HG02970 (cell line): ENCODE measurements at regions not wholly inside any gene's neighbourhood (a gene's known extent, or its start where the extent isn't known, plus 50 kb on each side); places are given as distances from the start of the nearest gene placed in this dataset.
"Not testable (repeated sequence)": the region's sequence is repeated elsewhere in the genome, so short reads cannot be mapped to it uniquely, and the experiment has no call there.

Experiments
- ATAC-seq: cut with Tn5 transposase; IDR thresholded peaks from one replicate; pipeline ENCODE4 v1.9.1; 2021; ENCODE audit warnings: mild to moderate bottlenecking, moderate library complexity, moderate number of reproducible peaks; ENCODE audit not compliant: unreplicated experiment, low FRiP score

DNA sequence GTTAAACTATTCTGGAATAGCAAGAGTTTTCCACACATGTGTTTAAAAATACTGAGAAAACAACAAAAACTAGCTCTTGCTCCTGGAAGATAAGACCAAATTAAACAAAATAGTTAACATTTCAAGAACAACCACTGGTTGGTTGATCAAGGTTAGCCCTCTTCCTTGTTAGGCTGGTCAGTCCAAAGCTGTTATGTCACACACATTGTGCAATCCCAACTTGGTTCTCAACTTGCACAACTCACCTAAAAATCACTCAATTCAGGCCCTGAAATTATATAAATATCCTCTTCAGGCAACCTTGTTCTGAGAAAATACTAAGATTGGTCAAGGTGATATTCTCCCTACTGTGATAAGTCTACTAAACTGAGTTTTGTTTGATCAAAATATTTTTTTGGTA lies 169.7 kb upstream of the LRP1B start:
- no peak for ATAC-seq

DNA sequence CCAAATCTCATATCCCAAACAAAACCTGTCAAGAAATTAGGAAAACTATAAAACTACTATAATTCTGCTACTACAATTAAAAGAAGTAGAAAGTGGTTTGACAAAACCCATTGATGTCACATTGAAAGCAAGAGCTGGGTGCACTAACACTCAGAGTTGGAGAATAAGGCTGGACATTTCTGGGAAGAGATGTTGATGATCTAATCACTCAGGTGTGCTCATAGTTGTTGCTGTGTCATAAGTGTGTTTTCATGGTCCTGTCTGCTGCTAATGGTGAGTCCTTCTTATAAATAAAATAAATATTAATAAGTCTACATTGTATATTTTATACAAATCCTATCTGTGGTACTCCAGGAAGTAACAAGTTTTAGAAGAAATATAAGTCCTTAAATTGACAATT lies 168.2 kb upstream of the LRP1B start:
- ATAC-seq: no peak

DNA sequence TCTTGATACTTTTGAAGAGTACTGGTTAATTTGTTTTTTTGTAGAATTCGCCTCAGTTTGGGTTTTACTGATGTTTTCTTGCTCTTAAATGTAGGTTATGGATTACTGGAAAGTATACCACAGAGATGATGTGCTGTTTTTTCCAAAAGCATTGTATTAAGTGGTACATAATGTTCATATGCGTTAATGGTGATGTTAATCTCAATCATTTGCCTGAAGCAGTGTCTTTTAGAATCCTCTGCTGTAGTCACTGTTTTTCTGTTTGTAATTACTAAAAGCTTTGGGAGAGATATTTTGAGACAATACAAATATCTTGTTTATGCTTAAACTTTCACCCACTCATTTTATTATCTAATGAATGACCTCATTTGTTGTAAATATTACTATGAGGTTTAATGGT lies 163.4 kb upstream of the LRP1B start:
- ATAC-seq: no peak

DNA sequence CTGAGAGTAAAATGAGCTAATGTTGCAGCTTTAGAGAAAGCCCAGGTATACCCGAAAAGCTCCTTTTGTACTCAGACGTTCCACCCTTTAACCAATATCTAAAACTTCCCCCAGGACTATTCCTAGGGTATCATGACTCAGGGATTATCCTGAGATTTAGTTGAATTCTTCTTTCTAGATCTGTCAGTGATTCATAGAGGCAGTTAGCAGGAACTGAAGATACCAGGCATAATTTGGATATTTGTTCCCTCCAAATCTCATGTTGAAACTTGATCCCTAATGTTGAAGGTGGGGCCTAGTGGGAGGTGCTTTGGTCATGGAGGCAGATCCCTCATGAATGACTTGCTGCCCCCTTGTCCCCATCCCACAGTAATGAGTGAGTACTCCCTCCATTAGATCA lies 161.2 kb upstream of the LRP1B start:
- ATAC-seq: no peak

DNA sequence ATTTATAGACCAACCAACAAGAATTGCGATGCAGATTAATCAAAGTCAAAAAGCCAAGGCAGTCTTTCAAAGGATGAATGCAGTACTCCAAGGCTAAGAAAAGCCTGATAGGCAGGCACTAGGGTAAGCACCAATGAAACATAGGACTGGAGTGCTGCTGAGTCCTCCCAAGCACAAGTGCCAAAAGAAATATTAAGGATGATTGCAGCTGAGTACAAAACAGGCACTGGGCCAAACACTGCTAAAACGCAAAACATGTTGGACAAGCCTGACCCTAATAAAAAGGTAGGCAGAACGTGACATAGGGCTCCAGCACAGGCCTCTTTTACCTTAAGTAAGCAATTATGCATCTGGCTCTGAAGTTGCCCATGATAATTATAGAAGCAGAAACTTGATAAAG lies 160.1 kb upstream of the LRP1B start:
- no peak for ATAC-seq

DNA sequence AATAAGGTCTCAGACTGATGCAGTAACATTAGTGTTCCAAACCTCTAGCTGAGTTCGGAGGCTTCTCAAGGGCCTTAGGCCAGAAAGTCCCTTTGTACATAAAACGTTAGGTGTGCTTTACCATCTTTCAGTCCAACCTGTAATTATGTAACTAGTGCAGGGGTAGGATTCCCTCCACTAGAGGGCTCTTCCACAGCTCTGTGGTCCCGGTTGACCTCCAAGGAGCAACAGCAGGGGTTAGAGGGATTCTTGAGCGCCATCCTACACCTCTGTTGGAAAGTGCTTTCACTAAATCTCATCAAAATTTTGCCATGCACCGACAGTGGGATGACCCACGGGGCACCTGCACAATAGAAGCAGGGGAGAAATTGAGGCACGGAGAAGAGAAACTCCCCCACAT lies 155.8 kb upstream of the LRP1B start:
- ATAC-seq: no peak

DNA sequence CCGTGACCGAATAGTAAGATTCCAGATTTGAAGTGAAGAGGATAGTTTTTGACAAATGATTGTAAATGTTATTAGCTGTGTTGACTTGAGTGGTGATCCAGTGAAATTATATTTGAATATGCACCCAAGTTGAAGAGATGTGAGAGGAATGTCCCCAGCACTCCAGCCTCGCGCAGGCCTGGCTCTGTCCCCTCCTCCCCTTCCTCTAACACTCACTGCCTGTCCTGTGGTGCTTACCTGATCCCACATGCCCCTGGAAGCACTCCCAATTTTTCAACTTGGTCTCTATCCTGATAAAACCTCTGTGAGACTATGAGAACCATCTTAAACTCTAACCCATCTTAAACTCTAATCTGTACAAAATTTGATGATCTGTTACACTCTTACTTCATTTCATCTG lies 154.7 kb upstream of the LRP1B start:
- ATAC-seq: no peak

DNA sequence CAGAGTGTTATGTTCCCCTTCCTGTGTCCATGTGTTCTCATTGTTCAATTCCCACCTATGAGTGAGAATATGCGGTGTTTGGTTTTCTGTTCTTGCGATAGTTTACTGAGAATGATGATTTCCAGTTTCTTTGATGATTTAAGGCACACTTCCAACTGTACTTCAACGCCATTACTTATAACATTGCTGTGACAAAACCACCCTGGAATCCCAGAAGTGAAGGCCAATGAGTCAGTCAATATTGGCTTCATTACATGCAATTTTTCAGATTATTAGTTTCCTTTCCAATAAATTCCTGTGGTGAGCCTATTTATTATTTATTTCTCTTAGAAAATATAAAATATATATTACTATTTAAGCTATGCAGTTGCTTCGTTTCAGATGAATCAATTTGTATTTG lies 153.5 kb upstream of the LRP1B start:
- ATAC-seq: not testable (repeated sequence)

DNA sequence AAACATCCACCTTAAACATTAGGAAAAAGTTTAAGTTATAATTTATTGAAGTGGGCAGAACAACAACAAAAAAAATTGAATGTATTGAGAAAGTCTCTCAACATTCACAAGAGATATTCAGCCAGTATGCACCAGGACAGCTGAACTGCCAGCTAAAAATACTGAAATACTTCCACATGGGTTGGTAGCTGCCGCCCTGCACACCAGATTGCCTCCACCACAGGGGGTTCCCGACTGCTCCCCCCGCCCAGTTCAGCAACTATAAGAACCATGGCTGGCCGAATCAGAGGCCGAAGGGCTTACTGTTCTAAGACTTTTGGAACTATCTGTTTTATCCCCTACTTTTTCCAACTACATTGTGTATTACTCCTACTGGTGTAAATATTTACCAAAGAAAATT lies 150.0 kb upstream of the LRP1B start:
- no peak for ATAC-seq

DNA sequence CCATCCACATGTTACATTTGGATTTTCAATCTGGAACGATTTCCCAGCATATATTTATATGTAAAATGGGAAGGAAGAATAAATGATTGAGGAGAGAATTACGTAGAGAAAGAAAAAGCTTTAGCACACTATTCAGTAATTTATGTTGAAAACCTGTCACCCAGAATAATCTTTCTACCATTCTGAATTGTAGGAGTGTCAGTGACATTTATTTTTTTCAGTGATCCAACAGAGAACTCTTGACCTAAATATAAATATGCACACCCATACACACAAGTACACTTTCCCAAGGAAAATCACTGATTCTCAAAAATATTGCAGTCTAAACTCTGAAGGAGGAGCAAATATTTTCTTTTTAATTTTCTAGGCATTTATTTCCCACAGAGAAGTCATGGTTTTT lies 140.2 kb upstream of the LRP1B start:
- ATAC-seq: no peak

DNA sequence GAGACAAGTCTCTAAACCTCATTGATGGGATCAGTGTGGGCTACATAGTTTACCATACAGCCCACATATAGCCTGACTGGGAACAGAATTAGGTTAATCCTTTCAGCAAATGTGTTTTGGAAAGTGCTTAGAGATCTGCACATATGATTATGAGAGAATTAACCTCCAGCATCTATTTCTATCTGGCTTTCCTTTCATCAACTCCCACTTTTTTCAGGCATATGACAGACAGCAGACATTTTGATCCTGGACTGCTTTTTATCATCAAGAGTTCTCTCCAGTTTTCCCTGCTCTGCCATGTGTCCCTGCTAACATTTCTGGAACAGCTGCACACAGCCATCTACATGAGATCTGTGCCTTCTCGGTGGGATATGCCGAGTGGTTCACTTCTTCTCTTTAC lies 139.5 kb upstream of the LRP1B start:
- no peak for ATAC-seq

DNA sequence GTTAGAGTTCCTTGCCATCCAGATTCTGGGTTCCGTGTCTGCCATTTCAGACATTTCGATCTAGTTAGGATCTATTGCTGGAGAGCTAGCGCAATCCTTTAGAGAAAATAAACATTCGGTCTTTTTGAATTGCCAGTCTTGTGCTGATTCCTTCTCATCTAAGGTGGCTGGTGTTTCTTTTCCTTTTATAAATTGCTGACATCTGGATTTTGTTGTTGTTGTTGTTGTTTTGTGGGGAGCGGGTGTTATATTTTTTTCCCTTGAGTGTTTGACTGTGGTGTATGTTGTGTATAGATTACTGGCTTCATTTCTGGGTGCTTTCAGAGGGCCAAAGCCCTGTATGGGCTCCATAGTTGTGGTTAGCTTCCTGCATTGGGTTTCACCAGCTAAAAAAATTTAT lies 128.5 kb upstream of the LRP1B start:
- no peak for ATAC-seq

DNA sequence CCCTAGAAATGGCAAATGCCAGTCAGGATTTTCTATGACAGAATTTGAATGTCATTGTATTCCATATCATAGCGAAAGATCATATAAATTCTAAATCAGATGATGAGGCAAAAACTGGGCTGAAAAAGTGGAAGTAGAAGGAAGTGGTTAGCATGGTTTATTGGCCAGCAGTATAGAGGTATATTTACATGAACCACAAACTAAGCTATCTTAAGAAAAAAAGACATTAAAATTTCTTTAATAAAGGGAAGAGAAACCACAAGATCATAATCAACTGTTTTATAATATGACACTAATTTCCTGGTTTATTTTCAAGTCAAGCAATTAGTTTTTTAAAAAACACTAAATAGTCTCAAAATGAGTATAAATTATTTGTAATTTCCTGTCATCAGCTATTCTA lies 123.2 kb upstream of the LRP1B start:
- no peak for ATAC-seq

DNA sequence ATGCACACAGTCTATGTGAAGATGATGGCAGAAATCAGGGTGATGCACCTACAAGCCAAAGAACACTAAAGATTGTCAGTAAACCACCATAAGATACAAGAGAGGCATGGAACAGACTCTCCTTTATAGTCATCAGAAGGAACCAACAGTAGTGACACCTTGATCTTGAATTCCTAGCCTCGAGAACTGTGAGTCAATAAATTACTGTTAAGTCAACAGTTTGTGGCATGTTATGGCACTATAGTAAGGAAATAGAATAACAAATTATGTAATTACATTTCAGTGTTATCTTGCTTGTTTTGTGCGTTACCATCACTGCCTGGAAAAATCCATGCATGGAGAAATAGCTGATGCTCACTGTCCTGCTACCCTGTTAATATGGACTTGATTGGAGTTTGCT lies 110.2 kb upstream of the LRP1B start:
- ATAC-seq: no peak

DNA sequence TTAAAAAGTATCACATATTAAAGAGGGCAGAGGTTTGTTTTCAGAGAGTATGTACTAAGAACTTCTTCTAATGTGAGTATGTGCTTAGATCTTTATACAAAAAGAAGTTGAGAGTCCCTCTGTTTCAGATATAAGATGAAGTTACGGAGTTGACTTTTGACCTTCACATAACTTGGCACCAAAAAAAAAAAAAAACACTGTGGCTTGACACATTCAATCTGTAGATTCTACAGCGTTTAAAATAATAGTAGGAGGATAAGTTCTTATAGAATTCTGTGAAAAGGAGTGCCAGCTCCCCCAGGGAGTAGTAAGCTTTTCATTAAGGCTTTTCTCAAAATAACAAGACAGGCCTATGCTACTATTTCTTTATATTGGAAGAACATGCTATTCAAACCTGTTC lies 105.4 kb upstream of the LRP1B start:
- ATAC-seq: no peak

DNA sequence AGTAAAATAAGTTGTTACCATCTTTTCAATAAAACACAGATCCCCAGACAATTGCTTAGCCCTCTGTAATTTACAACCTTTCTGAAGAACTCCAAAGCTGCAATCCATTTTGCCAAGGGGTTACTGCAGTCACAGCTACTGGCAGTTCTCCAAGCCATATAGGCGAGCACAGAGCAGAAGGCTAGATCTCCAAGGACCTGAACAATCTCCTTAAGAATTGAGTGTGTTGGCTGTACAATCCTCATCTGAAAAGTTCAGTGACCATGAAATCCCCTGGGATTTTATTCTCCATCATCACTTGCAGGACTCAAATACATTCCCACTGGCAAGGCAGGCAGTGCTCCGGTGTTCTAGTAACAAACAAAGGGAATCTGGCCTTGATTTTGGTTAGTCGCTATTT lies 103.9 kb upstream of the LRP1B start:
- ATAC-seq: no peak

DNA sequence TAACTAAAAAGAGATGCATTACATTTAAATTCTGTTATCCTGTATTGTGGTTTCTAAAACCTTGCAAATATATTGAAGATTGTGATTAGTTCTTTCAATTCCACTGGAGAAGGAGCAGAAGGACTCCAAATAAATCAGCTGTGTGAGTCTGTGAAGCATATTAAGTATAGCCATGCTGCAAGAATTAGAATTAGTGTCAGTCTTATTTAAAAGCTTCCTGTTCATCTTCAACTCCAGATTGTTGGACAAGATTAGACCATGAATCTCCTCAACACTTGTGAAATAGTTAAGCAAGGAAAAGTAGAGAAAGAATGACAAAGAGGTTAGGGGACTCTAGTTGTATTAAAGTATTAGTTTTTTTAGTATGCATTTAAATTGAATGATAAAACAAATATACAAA lies 92.5 kb upstream of the LRP1B start:
- ATAC-seq: no peak

DNA sequence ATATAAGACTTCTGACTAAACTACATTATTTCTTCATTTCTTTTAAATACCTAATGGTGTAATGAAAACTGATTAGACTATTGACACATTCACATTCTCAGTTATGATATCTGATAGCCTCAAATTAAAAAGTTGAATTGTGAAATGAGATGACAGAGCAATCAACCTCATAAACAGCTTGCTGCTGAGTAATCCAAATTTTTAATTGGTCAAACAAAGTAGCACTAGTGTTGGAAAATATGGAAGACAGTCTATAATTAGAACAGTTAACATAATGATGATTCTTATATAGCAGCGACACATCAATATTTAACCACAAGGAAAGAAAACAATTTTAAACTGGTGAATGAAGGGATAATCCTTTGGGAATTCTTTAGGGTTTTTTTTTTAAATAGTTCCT lies 91.9 kb upstream of the LRP1B start:
- no peak for ATAC-seq

DNA sequence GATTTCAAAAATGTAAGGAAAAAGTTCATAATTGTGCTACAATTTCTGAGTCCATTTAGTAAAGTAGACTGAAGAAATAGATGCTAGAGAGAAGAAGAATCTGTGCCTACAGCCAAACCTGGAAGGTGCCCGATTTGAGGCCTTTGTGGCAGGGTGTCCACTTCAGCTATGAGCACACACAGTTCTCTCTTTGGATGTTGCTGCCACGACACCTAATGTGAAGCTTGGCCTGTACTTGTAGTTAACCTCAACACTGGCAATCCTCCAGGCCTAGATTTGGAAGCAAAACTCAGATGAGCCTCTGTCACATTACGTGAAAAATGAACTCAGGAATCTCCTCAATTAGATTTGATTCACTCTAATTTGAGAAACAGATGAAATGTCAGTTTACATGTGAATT lies 90.1 kb upstream of the LRP1B start:
- no peak for ATAC-seq

DNA sequence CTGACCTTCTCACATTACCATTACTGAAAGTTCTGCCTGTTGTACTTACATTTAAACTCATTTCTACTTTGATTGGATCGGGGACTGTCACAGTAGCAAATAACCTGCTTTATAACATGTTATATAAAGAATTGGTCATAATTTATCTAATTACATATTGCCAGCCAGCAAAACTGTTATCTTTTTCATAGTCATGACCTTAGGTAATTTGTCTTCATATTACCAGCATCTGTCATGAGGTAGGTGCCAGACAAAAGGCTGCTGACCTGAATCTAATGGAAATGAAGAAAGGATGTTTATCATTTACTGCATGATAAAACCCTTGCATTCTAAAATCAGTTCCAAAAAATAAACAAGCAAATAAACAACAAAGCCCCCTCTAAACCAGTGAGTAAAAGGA lies 89.4 kb upstream of the LRP1B start:
- ATAC-seq: no peak

DNA sequence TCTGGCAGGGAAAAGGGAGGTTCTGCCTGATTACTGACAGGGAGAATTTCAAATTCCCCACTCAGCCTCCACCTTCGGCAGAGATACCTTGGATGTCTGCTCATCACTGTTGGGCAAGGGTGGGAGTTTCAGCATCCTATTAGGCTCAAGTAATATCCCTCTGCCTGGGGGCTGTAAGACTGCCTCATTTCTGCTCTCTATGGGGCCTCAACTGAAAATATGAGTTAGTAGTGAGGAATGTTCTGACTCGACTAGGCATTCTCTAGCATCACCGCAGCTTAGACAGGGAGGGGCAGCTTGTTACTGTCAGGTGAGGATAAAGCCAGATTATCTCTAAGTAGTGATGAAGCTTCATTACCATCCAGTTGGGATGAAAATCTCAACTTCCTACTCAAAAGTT lies 87.7 kb upstream of the LRP1B start:
- no peak for ATAC-seq

DNA sequence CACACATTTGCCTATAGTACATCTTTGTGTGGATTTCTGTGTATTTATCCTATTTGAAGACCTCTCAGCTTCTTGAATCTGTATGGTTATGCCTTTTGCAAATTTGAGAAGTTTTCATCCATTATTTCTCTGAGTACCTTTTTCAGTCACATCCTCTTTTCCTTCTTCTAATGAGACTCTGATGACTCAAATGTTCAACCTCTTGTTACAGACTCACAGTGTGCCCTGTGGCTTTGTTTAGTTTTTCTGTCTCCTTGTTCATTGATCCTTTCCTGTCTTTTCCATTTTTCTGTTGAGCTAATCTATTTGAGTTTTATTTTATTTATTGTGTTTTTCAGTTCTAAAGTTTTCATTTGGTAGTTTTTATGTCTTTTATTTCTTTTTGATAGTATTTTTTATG lies 87.0 kb upstream of the LRP1B start:
- ATAC-seq: no peak

DNA sequence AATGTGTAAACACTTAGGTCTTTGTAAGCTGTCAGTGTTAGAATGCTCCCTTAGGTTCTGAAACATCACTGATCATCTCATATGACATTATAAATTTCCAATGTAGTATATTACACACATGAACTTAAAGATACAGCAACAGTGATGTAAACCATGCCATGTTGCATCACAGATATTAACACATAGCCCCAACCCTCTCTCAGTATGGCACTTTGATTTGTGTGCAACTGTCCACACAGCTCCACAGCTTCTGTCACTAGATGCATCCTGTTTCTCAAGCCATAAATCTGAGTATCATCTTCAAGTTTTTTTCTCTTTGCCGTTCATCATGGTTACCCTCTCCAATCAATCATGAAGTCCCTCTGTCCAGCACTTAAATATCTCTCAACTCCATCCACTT lies 69.2 kb upstream of the LRP1B start:
- no peak for ATAC-seq

DNA sequence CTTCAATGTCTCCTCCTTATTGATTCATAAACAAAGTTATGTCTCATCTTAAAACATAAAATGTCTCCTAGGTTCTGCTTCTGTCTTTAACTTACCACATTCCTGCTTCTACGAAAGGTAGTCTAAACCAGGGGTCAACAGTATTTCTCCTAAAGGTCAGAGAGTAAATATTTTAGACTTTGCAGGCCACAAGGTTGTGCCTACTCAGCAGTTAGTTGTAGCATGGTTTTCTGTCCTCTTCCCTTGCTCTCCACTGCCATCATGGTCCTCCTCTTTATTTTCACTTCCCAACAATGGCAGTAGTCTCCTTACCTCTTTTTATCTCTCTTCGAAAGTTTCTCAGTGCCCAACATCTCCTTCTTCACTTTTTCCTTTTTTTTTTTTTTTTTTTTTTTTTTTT lies 68.3 kb upstream of the LRP1B start:
- no peak for ATAC-seq
